ENCODE measurements at regions not wholly inside any gene's neighbourhood (a gene's known extent, or its start where the extent isn't known, plus 50 kb on each side); places are given as distances from the start of the nearest gene placed in this dataset.

- Histone ChIP-seq H3K9ac (ENCODE audit: low read length in 2 of 2) (no peak overlapping the region), H3K9me3 (ENCODE audit: control insufficient read depth in 2 of 2, low read length in 2 of 2) (no peaks in the 10 kb centered on the region), H3K27ac (ENCODE audit: low read length) (no peak overlapping the region), H3K36me3 (ENCODE audit: control insufficient read depth in 2 of 2, insufficient read depth in 2 of 2, low read length in 2 of 2) (no peaks in the 10 kb centered on the region), H3K4me3 (ENCODE audit: low read length in 2 of 2) (no peak overlapping the region), H3K4me1 (ENCODE audit: control insufficient read depth, insufficient read depth, low read length) (no peaks in the 10 kb centered on the region), H3K27me3 (ENCODE audit: control insufficient read depth in 1 of 2, insufficient read depth in 2 of 2, low read length in 2 of 2) (no peaks in the 10 kb centered on the region)
These were observed 127.6 kb downstream of the SLC25A47 start for GRCh38 chr14:100450736-100451135.

DNA sequence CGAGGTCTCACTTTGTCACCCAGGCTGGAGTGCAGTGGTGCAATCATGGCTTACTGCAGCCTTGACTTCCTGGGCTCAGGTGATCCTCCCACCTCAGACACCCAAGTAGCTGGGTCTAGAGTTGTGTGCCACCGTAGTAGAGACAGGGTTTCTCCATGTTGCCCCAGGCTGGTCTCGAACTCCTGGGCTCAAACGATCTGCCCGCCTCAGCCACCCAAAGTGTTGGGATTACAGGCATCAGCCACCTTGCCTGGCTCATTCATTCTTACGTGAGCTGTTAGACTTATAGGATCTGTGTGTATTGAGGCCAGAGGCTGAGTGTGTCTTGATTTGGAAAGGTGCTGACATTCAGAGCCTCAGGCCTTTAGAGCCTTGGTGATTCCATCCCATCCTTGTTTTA is 128.1 kb downstream of the SLC25A47 start:
- no peaks in the 10 kb centered on the region for H3K4me1 ChIP-seq (ENCODE audit: control insufficient read depth, insufficient read depth, low read length)
- H3K27me3 ChIP-seq (ENCODE audit: control insufficient read depth in 1 of 2, insufficient read depth in 2 of 2, low read length in 2 of 2), result no peaks in the 10 kb centered on the region
- H3K4me3 ChIP-seq (ENCODE audit: low read length in 2 of 2), result no peak overlapping the region
- H3K9me3 ChIP-seq (ENCODE audit: control insufficient read depth in 2 of 2, low read length in 2 of 2), result no peaks in the 10 kb centered on the region
- H3K36me3 ChIP-seq (ENCODE audit: control insufficient read depth in 2 of 2, insufficient read depth in 2 of 2, low read length in 2 of 2), result no peaks in the 10 kb centered on the region
- H3K9ac ChIP-seq (ENCODE audit: low read length in 2 of 2), result no peak overlapping the region
- H3K27ac ChIP-seq (ENCODE audit: low read length), result no peak overlapping the region

DNA sequence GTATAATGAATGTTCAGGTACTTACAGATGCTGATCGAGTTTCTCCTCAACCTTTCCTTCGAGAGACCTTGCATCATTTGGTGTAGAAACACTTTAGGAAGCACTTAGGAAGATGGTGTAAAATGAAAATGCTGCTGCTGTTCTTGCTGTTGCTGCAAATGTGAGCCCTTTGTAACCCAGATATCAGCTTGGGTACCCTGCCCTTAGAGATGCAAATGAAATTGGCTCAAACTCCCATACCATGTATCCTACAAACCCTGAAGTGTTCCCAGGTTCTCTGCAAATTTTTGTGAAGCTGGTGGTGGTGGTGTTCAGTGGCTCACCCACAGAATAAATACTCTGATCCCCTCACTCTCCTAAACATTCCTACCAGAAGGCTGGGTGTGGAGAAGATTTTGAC is 130.8 kb downstream of the SLC25A47 start:
- no peak overlapping the region for H3K9ac ChIP-seq (ENCODE audit: low read length in 2 of 2)
- H3K4me3 ChIP-seq (ENCODE audit: low read length in 2 of 2), result no peak overlapping the region
- H3K27ac ChIP-seq (ENCODE audit: low read length), result no peak overlapping the region
- no peaks in the 10 kb centered on the region for H3K4me1 ChIP-seq (ENCODE audit: control insufficient read depth, insufficient read depth, low read length)
- no peaks in the 10 kb centered on the region for H3K36me3 ChIP-seq (ENCODE audit: control insufficient read depth in 2 of 2, insufficient read depth in 2 of 2, low read length in 2 of 2)
- H3K9me3 ChIP-seq (ENCODE audit: control insufficient read depth in 2 of 2, low read length in 2 of 2), result no peaks in the 10 kb centered on the region
- no peaks in the 10 kb centered on the region for H3K27me3 ChIP-seq (ENCODE audit: control insufficient read depth in 1 of 2, insufficient read depth in 2 of 2, low read length in 2 of 2)

- H3K4me3 ChIP-seq (ENCODE audit: low read length in 2 of 2), result no peak overlapping the region
- H3K9me3 ChIP-seq (ENCODE audit: control insufficient read depth in 2 of 2, low read length in 2 of 2), result no peaks in the 10 kb centered on the region
- H3K9ac ChIP-seq (ENCODE audit: low read length in 2 of 2), result no peak overlapping the region
- no peaks in the 10 kb centered on the region for H3K27me3 ChIP-seq (ENCODE audit: control insufficient read depth in 1 of 2, insufficient read depth in 2 of 2, low read length in 2 of 2)
- H3K36me3 ChIP-seq (ENCODE audit: control insufficient read depth in 2 of 2, insufficient read depth in 2 of 2, low read length in 2 of 2), result no peaks in the 10 kb centered on the region
- H3K4me1 ChIP-seq (ENCODE audit: control insufficient read depth, insufficient read depth, low read length), result no peaks in the 10 kb centered on the region
- H3K27ac ChIP-seq (ENCODE audit: low read length), result no peak overlapping the region
These were observed 131.3 kb downstream of the SLC25A47 start for GRCh38 chr14:100454437-100454836.

GRCh38 chr14:100463937-100464336 is 123.3 kb downstream of the BEGAIN start:
- no peak overlapping the region for H3K9ac ChIP-seq (ENCODE audit: low read length in 2 of 2)
- H3K36me3 ChIP-seq (ENCODE audit: control insufficient read depth in 2 of 2, insufficient read depth in 2 of 2, low read length in 2 of 2), result peaks cover 0 to 2% of the 10 kb centered on the region in 2 donors
- H3K27me3 ChIP-seq (ENCODE audit: control insufficient read depth in 1 of 2, insufficient read depth in 2 of 2, low read length in 2 of 2), result no peaks in the 10 kb centered on the region
- no peaks in the 10 kb centered on the region for H3K4me1 ChIP-seq (ENCODE audit: control insufficient read depth, insufficient read depth, low read length)
- H3K4me3 ChIP-seq (ENCODE audit: low read length in 2 of 2), result no peak overlapping the region
- H3K9me3 ChIP-seq (ENCODE audit: control insufficient read depth in 2 of 2, low read length in 2 of 2), result no peaks in the 10 kb centered on the region
- no peak overlapping the region for H3K27ac ChIP-seq (ENCODE audit: low read length)

DNA sequence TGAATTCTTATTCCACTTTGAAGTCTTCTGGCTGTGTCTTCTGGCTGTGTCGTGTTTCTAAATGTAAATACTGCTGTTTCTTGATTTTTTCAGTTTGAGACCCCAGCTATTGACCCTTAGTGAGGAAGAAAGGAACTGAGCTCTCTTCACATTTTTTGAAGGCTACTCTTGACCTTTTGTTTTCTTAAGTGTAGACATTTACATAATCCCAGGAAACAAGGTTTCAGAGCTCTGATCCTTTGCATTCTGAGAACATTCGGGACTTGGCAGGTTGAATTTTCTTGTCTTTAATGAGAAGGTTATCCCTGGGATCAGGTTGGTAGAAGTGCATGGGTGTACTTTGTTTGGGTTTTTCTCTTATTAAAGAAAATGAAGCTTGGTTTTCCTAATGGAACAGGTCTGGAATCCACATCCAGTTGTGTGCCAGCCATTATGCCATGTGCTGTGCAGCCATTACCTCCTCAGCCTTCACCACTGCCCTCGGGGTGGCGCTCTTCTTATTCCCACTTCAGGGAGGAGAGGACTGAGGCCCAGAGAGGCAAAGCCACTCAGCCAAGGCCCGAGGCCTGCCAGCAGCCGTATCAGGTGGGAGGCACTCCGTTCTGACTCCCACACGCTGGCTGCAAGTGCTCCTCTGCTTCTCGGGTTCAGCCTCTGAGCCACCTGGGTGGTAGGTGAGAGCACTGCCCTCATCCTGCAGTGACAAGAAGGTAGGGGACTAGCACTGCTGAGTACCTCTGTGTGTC is 120.9 kb downstream of the BEGAIN start:
- no peaks in the 10 kb centered on the region for H3K9me3 ChIP-seq (ENCODE audit: control insufficient read depth in 2 of 2, low read length in 2 of 2)
- H3K4me1 ChIP-seq (ENCODE audit: control insufficient read depth, insufficient read depth, low read length), result no peaks in the 10 kb centered on the region
- peaks cover 0 to 6% of the 10 kb centered on the region in 2 donors for H3K36me3 ChIP-seq (ENCODE audit: control insufficient read depth in 2 of 2, insufficient read depth in 2 of 2, low read length in 2 of 2)
- no peak overlapping the region for H3K27ac ChIP-seq (ENCODE audit: low read length)
- H3K27me3 ChIP-seq (ENCODE audit: control insufficient read depth in 1 of 2, insufficient read depth in 2 of 2, low read length in 2 of 2), result no peaks in the 10 kb centered on the region
- H3K9ac ChIP-seq (ENCODE audit: low read length in 2 of 2), result no peak overlapping the region
- H3K4me3 ChIP-seq (ENCODE audit: low read length in 2 of 2), result no peak overlapping the region

DNA sequence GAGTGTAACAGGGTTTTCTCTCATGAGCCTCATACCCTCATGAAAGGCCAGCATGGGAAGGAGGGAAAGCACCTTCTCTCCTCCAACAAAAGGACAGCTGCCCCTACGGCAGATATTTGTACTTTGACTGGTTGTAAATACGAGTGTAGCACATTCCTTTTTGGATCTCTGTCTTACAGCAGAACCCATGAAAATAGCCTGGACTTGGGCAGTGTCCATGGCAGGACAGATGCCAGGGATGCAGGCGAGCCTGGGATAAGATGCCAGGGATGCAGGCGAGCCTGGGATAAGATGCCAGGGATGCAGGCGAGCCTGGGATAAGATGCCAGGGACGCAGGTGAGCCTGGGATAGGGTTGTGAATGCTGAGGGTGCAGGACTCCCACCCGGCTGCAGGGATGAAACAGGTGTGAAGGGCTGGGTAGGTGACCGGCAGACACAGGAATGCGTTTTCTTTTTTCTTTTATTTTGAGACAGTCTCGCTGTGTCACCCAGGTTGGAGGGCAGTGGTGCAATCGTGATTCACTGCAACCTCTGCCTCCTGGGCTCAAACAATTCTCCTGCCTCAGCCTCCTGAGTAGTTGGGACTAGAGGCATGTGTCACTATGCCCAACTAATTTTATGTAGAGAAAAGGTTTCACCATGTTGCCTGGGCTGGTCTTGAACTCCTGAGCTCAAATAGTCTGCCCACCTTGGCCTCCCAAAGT is 120.0 kb downstream of the BEGAIN start:
- Histone ChIP-seq H3K4me3 (ENCODE audit: low read length in 2 of 2) (no peak overlapping the region), H3K27me3 (ENCODE audit: control insufficient read depth in 1 of 2, insufficient read depth in 2 of 2, low read length in 2 of 2) (no peaks in the 10 kb centered on the region), H3K4me1 (ENCODE audit: control insufficient read depth, insufficient read depth, low read length) (no peaks in the 10 kb centered on the region), H3K27ac (ENCODE audit: low read length) (no peak overlapping the region), H3K36me3 (ENCODE audit: control insufficient read depth in 2 of 2, insufficient read depth in 2 of 2, low read length in 2 of 2) (peaks cover 0 to 6% of the 10 kb centered on the region in 2 donors), H3K9me3 (ENCODE audit: control insufficient read depth in 2 of 2, low read length in 2 of 2) (no peaks in the 10 kb centered on the region), H3K9ac (ENCODE audit: low read length in 2 of 2) (no peak overlapping the region)

DNA sequence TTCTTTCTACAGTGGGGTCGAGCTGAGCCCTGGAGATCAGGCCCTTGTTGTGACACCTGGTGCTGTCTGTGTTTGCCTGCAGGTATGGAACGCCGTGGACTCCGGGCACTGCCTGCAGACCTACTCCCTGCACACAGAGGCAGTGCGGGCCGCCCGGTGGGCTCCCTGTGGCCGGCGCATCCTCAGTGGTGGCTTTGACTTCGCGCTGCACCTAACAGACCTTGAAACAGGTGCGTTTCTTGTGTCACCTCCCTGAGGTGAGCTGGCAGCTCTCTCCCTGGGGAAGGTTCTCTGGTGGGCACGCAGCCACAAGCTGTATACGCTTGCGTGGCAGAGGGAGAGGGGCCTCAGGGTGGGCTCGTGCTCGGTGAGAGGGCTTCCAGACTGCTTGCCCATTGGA is 119.3 kb downstream of the BEGAIN start:
- Histone ChIP-seq H3K36me3 (ENCODE audit: control insufficient read depth in 2 of 2, insufficient read depth in 2 of 2, low read length in 2 of 2) (peaks cover 0 to 6% of the 10 kb centered on the region in 2 donors), H3K9me3 (ENCODE audit: control insufficient read depth in 2 of 2, low read length in 2 of 2) (no peaks in the 10 kb centered on the region), H3K4me1 (ENCODE audit: control insufficient read depth, insufficient read depth, low read length) (no peaks in the 10 kb centered on the region)

GRCh38 chr14:100468557-100468956 is 118.7 kb downstream of the BEGAIN start:
- Histone ChIP-seq H3K9me3 (ENCODE audit: control insufficient read depth in 2 of 2, low read length in 2 of 2) (no peaks in the 10 kb centered on the region), H3K9ac (ENCODE audit: low read length in 2 of 2) (no peak overlapping the region), H3K36me3 (ENCODE audit: control insufficient read depth in 2 of 2, insufficient read depth in 2 of 2, low read length in 2 of 2) (peaks cover 0 to 6% of the 10 kb centered on the region in 2 donors), H3K27ac (ENCODE audit: low read length) (no peak overlapping the region), H3K4me1 (ENCODE audit: control insufficient read depth, insufficient read depth, low read length) (no peaks in the 10 kb centered on the region), H3K4me3 (ENCODE audit: low read length in 2 of 2) (no peak overlapping the region), H3K27me3 (ENCODE audit: control insufficient read depth in 1 of 2, insufficient read depth in 2 of 2, low read length in 2 of 2) (no peaks in the 10 kb centered on the region)

More for the DNA sequence above, 119.3 kb downstream of the BEGAIN start:
- H3K9ac ChIP-seq (ENCODE audit: low read length in 2 of 2), result no peak overlapping the region
- no peaks in the 10 kb centered on the region for H3K27me3 ChIP-seq (ENCODE audit: control insufficient read depth in 1 of 2, insufficient read depth in 2 of 2, low read length in 2 of 2)
- no peak overlapping the region for H3K27ac ChIP-seq (ENCODE audit: low read length)
- no peak overlapping the region for H3K4me3 ChIP-seq (ENCODE audit: low read length in 2 of 2)

DNA sequence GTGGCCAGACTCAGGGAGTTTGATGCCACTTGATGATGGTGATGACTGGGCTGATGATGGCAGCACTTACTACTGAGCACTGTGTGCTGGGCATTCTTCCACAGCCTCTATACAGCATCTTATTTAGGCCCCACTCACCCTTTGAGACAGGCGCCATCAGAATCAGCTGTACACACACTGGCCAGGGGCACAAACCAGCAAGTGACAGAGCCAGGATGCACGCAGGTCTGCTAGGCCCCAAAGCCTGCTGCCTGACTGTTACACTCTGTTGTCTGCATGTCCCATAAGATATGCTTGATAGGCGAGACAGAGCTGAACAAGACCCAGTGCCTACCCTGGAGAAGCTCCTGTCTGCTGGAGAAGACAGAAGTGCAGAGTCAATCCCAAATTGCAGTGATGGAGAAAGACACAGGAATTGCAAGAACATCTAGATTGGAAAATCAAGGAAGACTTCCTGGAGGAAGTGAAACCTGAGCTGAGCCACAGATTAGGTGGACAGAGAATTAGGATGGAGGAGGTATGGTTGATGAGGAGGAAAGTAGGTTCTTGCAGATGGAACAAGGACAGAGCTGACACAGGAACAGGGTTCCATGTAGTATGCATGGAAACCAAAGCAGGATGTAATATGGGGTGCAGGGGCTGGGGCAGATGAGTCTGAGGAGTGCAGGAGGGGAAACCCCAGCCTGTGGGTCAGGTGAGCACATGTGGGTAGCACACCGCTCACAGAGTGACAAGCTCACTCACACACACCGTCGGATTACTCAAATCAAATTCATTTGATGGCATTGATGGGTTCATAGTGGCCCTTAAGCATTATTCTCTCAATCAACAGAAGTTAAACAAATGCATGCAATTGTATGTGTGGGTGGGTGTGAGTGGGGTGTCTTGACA is 117.3 kb downstream of the BEGAIN start:
- H3K27me3 ChIP-seq (ENCODE audit: control insufficient read depth in 1 of 2, insufficient read depth in 2 of 2, low read length in 2 of 2), result no peaks in the 10 kb centered on the region
- no peak overlapping the region for H3K4me3 ChIP-seq (ENCODE audit: low read length in 2 of 2)
- no peak overlapping the region for H3K9ac ChIP-seq (ENCODE audit: low read length in 2 of 2)
- peaks cover 0 to 6% of the 10 kb centered on the region in 2 donors for H3K36me3 ChIP-seq (ENCODE audit: control insufficient read depth in 2 of 2, insufficient read depth in 2 of 2, low read length in 2 of 2)
- H3K9me3 ChIP-seq (ENCODE audit: control insufficient read depth in 2 of 2, low read length in 2 of 2), result no peaks in the 10 kb centered on the region
- no peak overlapping the region for H3K27ac ChIP-seq (ENCODE audit: low read length)
- H3K4me1 ChIP-seq (ENCODE audit: control insufficient read depth, insufficient read depth, low read length), result no peaks in the 10 kb centered on the region
